H1 (cell line): ENCODE measurements at regions not wholly inside any gene's neighbourhood (a gene's known extent, or its start where the extent isn't known, plus 50 kb on each side); places are given as distances from the start of the nearest gene placed in this dataset.

ENCODE experiments used
- CTCF ChIA-PET: fragments of 300-600 bp; sonication (Branson Sonifier 250); formaldehyde crosslinking; loops from one replicate; lab custom pipeline; 2021; ENCODE audit not compliant: partially characterized antibody; lab: Charles Lee
- POLR2A ChIA-PET: fragments of 300-600 bp; sonication (Branson Sonifier 250); formaldehyde crosslinking; loops from one replicate; lab custom pipeline; 2021; ENCODE audit warnings: inconsistent platforms; ENCODE audit not compliant: partially characterized antibody; lab: Charles Lee
- DNase-seq, 2 experiments: peaks; one replicate each; pipeline versions ENCODE4 v3.0.0 to v3.0.0-alpha.2; 2010 to 2022; ENCODE audit warnings: low spot score in 2 of 2, low read depth in 1 of 2, mixed read lengths in 1 of 2
- FAIRE-seq: peaks from 2 replicates; lab custom pipeline; 2011; peaks lifted over from hg19 to GRCh38; lab: Jason Lieb, UNC
- H2AFZ ChIP-seq: 2 replicates; pipeline ENCODE4 v1.8.1; 2012; ENCODE audit warnings: low read length, inconsistent platforms
- H2AK5ac ChIP-seq: 2 replicates; pipeline ENCODE4 v1.6.1; 2013; ENCODE audit warnings: low read depth, low read length
- H2BK120ac ChIP-seq: replicated peaks from 2 replicates; pipeline ENCODE3; 2013; ENCODE audit warnings: low read depth, low read length, inconsistent platforms
- H2BK12ac ChIP-seq: 2 replicates; pipeline ENCODE4 v1.6.1; 2013; ENCODE audit warnings: low read depth, low read length
- H2BK15ac ChIP-seq: 2 replicates; pipeline ENCODE4 v1.6.1; 2013; ENCODE audit warnings: low read length
- H2BK20ac ChIP-seq: 2 replicates; pipeline ENCODE4 v1.6.1; 2013; ENCODE audit warnings: low read length
- H2BK5ac ChIP-seq: 2 replicates; pipeline ENCODE4 v1.6.1; 2013; ENCODE audit warnings: low read depth, low read length
- H3K14ac ChIP-seq: 2 replicates; pipeline ENCODE4 v1.6.1; 2013; ENCODE audit warnings: inconsistent platforms; ENCODE audit not compliant: insufficient read length
- H3K18ac ChIP-seq: 2 replicates; pipeline ENCODE4 v1.6.1; 2013; ENCODE audit warnings: low read length; ENCODE audit errors: extremely low read depth
- H3K23ac ChIP-seq: 2 replicates; pipeline ENCODE4 v1.6.1; 2013; ENCODE audit warnings: inconsistent platforms; ENCODE audit not compliant: insufficient read length
- H3K23me2 ChIP-seq: 2 replicates; pipeline ENCODE4 v1.6.1; 2013; ENCODE audit warnings: low read depth, low read length
- H3K27ac ChIP-seq: 2 replicates; pipeline ENCODE4 v1.6.1; 2011; ENCODE audit warnings: low read depth, low read length, inconsistent platforms
- H3K27me3 ChIP-seq, 4 experiments: replicated peaks in 1 of 4; 1 replicate in 1 of 4; 2 replicates in 3 of 4; pipeline versions ENCODE4 v1.6.1 to v1.8.1; 2011 to 2013; ENCODE audit warnings: low read length in 3 of 4, mild to moderate bottlenecking in 3 of 4, inconsistent platforms in 2 of 4, mixed read lengths in 2 of 4, moderate library complexity in 1 of 4; ENCODE audit not compliant: control insufficient read depth in 3 of 4, insufficient read depth in 3 of 4; ENCODE audit errors: extremely low read depth in 1 of 4
- H3K36me3 ChIP-seq, 4 experiments: 2 replicates each; pipeline versions ENCODE4 v1.6.1 to v1.8.1; 2011 to 2013; ENCODE audit warnings: mild to moderate bottlenecking in 4 of 4, low read length in 3 of 4, moderate library complexity in 2 of 4, control low read depth in 1 of 4, inconsistent platforms in 1 of 4; ENCODE audit not compliant: insufficient read depth in 4 of 4, control insufficient read depth in 2 of 4
- H3K4ac ChIP-seq: replicated peaks from 2 replicates; pipeline ENCODE3; 2013; ENCODE audit warnings: low read length, low read depth, mixed read lengths, inconsistent platforms; ENCODE audit not compliant: insufficient read length
- H3K4me1 ChIP-seq, 4 experiments: replicated peaks in 1 of 4; 1 replicate in 1 of 4; 2 replicates in 3 of 4; pipeline versions ENCODE4 v1.6.1 to v1.8.1; 2011 to 2013; ENCODE audit warnings: low read length in 3 of 4, inconsistent platforms in 2 of 4, mixed read lengths in 1 of 4; ENCODE audit not compliant: insufficient read depth in 4 of 4, control insufficient read depth in 3 of 4
- H3K4me2 ChIP-seq, 2 experiments: 2 replicates each; pipeline versions ENCODE4 v1.6.1 to v1.8.1; 2011 to 2013; ENCODE audit warnings: low read depth in 2 of 2, low read length in 2 of 2, control low read depth in 1 of 2, inconsistent platforms in 1 of 2, mild to moderate bottlenecking in 1 of 2; ENCODE audit not compliant: insufficient read depth in 1 of 2
- H3K4me3 ChIP-seq, 4 experiments: fragments of 200-600, 300-600 bp in 1 of 4; sonication (generic), shearing (Covaris generic), sonication (Bioruptor Twin) in 1 of 4; 2 replicates each; pipeline versions ENCODE4 v1.5.1 to v1.8.1; 2011 to 2016; ENCODE audit warnings: low read length in 4 of 4, low read depth in 3 of 4, control low read depth in 2 of 4, inconsistent platforms in 2 of 4, mild to moderate bottlenecking in 2 of 4, mixed read lengths in 1 of 4, moderate library complexity in 1 of 4; ENCODE audit not compliant: insufficient read depth in 2 of 4; ENCODE audit errors: extremely low read depth in 1 of 4
- H3K56ac ChIP-seq: replicated peaks from 2 replicates; pipeline ENCODE3; 2013; ENCODE audit warnings: low read depth, mild to moderate bottlenecking, mixed read lengths, low read length, inconsistent platforms; ENCODE audit not compliant: insufficient read length
- H3K79me1 ChIP-seq: 2 replicates; pipeline ENCODE4 v1.6.1; 2013; ENCODE audit warnings: low read depth, low read length, control low read depth
- H3K79me2 ChIP-seq, 2 experiments: 2 replicates each; pipeline versions ENCODE4 v1.6.1 to v1.8.1; 2012 to 2013; ENCODE audit warnings: low read length in 2 of 2, mild to moderate bottlenecking in 2 of 2, inconsistent platforms in 1 of 2; ENCODE audit not compliant: insufficient read depth in 2 of 2, control insufficient read depth in 1 of 2
- H3K9ac ChIP-seq, 4 experiments: replicated peaks in 1 of 4; 1 replicate in 1 of 4; 2 replicates in 3 of 4; pipeline versions ENCODE4 v1.6.1 to v1.8.1; 2011 to 2013; ENCODE audit warnings: low read depth in 3 of 4, low read length in 3 of 4, control low read depth in 2 of 4, mild to moderate bottlenecking in 2 of 4, moderate library complexity in 2 of 4, inconsistent platforms in 1 of 4; ENCODE audit errors: extremely low read depth in 1 of 4
- H3K9me3 ChIP-seq, 2 experiments: 2 replicates each; pipeline versions ENCODE4 v1.6.1 to v1.8.1; 2012 to 2013; ENCODE audit warnings: mild to moderate bottlenecking in 2 of 2, moderate library complexity in 2 of 2, control low read depth in 1 of 2, inconsistent platforms in 1 of 2, low read depth in 1 of 2, low read length in 1 of 2, mixed read lengths in 1 of 2; ENCODE audit not compliant: insufficient read depth in 2 of 2
- H4K20me1 ChIP-seq, 2 experiments: replicated peaks in 1 of 2; 2 replicates each; pipeline versions ENCODE3 to v1.8.1; 2011 to 2013; ENCODE audit warnings: inconsistent platforms in 2 of 2, low read length in 2 of 2, mild to moderate bottlenecking in 1 of 2; ENCODE audit not compliant: insufficient read depth in 2 of 2, control insufficient read depth in 1 of 2
- H4K5ac ChIP-seq: 2 replicates; pipeline ENCODE4 v1.6.1; 2013; ENCODE audit warnings: low read length, low read depth, mixed read lengths, inconsistent platforms; ENCODE audit not compliant: insufficient read length
- H4K8ac ChIP-seq: 2 replicates; pipeline ENCODE4 v1.8.0; 2013; ENCODE audit warnings: mild to moderate bottlenecking, moderate library complexity, low read length, inconsistent platforms; ENCODE audit not compliant: insufficient read depth; ENCODE audit errors: extremely low read depth
- H4K91ac ChIP-seq: replicated peaks from 2 replicates; pipeline ENCODE3; 2013; ENCODE audit warnings: low read length, mixed read lengths, inconsistent platforms; ENCODE audit not compliant: insufficient read length
- CBX5 ChIP-seq: fragments of 300-800, 300-1000 bp; sonication (generic); IDR thresholded peaks from 2 replicates; pipeline ENCODE4 v1.7.1; 2016; ENCODE audit warnings: antibody characterized with exemption, low read length, low read depth
- CBX8 ChIP-seq: fragments of 300-800, 300-1000 bp; sonication (generic); IDR thresholded peaks from 2 replicates; pipeline ENCODE4 v1.7.1; 2016; ENCODE audit warnings: low read depth, low read length, borderline replicate concordance
- EP300 ChIP-seq, 2 experiments: IDR thresholded peaks; 1 replicate in 1 of 2; 2 replicates in 1 of 2; pipeline ENCODE4 v1.6.1; 2011 to 2012; ENCODE audit warnings: low read depth in 2 of 2, low read length in 2 of 2, mild to moderate bottlenecking in 2 of 2, borderline replicate concordance in 1 of 2, inconsistent platforms in 1 of 2, moderate library complexity in 1 of 2
- GTF2F1 ChIP-seq: IDR thresholded peaks from 2 replicates; pipeline ENCODE4 v1.6.1; 2012; ENCODE audit warnings: low read depth, low read length, improper control_type of control experiment, borderline replicate concordance
- HDAC6 ChIP-seq: IDR thresholded peaks from one replicate; pipeline ENCODE4 v1.7.1; 2012; ENCODE audit warnings: low read depth, mild to moderate bottlenecking, inconsistent platforms, low read length, moderate library complexity
- JUN ChIP-seq: IDR thresholded peaks from 2 replicates; pipeline ENCODE4 v1.6.1; 2011; ENCODE audit warnings: low read depth, mild to moderate bottlenecking, improper control_type of control experiment, low read length
- KDM4A ChIP-seq: IDR thresholded peaks from one replicate; pipeline ENCODE4 v1.7.1; 2012; ENCODE audit warnings: low read depth, mild to moderate bottlenecking, moderate library complexity, low read length, inconsistent platforms; ENCODE audit not compliant: severe bottlenecking
- RXRA ChIP-seq: IDR thresholded peaks from 2 replicates; pipeline ENCODE4 v1.6.1; 2011; ENCODE audit warnings: low read depth, mild to moderate bottlenecking, low read length, moderate library complexity; ENCODE audit not compliant: insufficient read depth
- SIRT6 ChIP-seq: IDR thresholded peaks from one replicate; pipeline ENCODE4 v1.7.1; 2012; ENCODE audit warnings: low read length, inconsistent platforms
- SIX5 ChIP-seq: IDR thresholded peaks from 2 replicates; pipeline ENCODE4 v1.6.1; 2011; ENCODE audit warnings: mild to moderate bottlenecking, low read depth, low read length
- SRF ChIP-seq: IDR thresholded peaks from 2 replicates; pipeline ENCODE4 v1.6.1; 2011; ENCODE audit warnings: mild to moderate bottlenecking, low read depth, low read length, moderate library complexity
- SUZ12 ChIP-seq: fragments of 200-600 bp; sonication (generic); IDR thresholded peaks from 2 replicates; pipeline ENCODE4 v1.6.1; 2012; ENCODE audit warnings: mild to moderate bottlenecking, inconsistent platforms, low read length, moderate library complexity, mixed read lengths
- YY1 ChIP-seq: IDR thresholded peaks from 2 replicates; pipeline ENCODE4 v1.6.1; 2011; ENCODE audit warnings: low read depth, mild to moderate bottlenecking, low read length
- whole genome bisulfite sequencing, 2 experiments: shearing (Covaris generic) in 1 of 2; methylation state at CpG; one replicate each; pipeline versions ENCODE4 v1.1.6 to v1.1.7; 2013 to 2015; ENCODE audit warnings: low lambda C conversion rate in 2 of 2, mixed read lengths in 2 of 2, inconsistent platforms in 1 of 2, low coverage in 1 of 2, missing lambda C conversion rate in 1 of 2; ENCODE audit not compliant: insufficient replicate concordance in 2 of 2, insufficient coverage in 1 of 2, insufficient read length in 1 of 2; ENCODE audit errors: extremely low coverage in 1 of 2, missing lambda C conversion rate in 1 of 2; 5-methylcytosine and 5-hydroxymethylcytosine counted together

DNA sequence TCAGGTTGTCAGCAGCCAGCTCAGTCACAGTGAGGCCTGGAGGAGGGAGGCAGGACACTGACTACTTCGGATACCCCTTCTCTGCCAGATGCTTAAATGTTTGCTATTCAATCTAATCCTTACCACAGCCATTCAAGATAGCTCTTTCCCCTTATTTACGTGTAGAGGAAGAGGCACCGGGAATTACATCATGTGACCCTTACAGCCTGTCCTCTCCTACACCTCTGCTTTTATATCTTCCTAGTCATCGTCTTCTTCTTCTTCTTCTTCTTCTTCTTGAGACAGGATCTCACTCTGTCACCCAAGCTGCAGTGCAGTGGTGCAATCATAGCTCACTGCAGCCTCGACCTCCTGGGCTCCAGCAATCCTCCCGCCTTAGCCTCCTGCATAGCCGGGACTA is 148.1 kb upstream of the NEDD9 start:
- Histone ChIP-seq H2AK5ac (no peak overlapping the region), H4K91ac (no peak overlapping the region), H4K20me1 (no peaks in the 10 kb centered on the region), H3K9ac (no peak overlapping the region), H3K23me2 (no peaks in the 10 kb centered on the region; the same call in 1 of the 2 replicates), H3K18ac (no peak overlapping the region), H4K8ac (no peak overlapping the region), H3K4me2 (no peak overlapping the region), H3K56ac (no peak overlapping the region), H2BK12ac (no peak overlapping the region), H3K27me3 (no peaks in the 10 kb centered on the region), H2BK15ac (no peak overlapping the region), H3K23ac (no peak overlapping the region), H4K5ac (no peak overlapping the region), H3K9me3 (peaks cover 0 to 6% of the 10 kb centered on the region in 2 experiments; a peak in 1 of 4 replicates), H3K4ac (no peak overlapping the region), H2AFZ (no peak overlapping the region), H3K79me1 (no peaks in the 10 kb centered on the region), H3K36me3 (no peaks in the 10 kb centered on the region), H3K79me2 (no peaks in the 10 kb centered on the region), H2BK120ac (no peak overlapping the region), H3K4me3 (no peak overlapping the region), H3K4me1 (no peaks in the 10 kb centered on the region), H3K14ac (no peak overlapping the region), H3K27ac (no peak overlapping the region), H2BK20ac (no peak overlapping the region), H2BK5ac (no peak overlapping the region)
- TF ChIP-seq SIX5 (no peak), SIRT6 (no peak), RXRA (no peak), SRF (no peak), YY1 (no peak), SUZ12 (no peak), CBX5 (no peak), CBX8 (no peak), GTF2F1 (no peak), KDM4A (no peak), EP300 (IDR thresholded peaks at IDR 0.05; ENCODE audit: borderline replicate concordance in 1 of 2, low read depth in 2 of 2, low read length in 2 of 2) (no peak), JUN (no peak), HDAC6 (no peak)
- ChIA-PET CTCF (interaction anchor here (0.6 to 2.3 kb wide), 3 partner anchors 18 to 208 kb away, joined by 3 to 6 read pairs (median 3); no protein-coding TSS in a partner anchor), POLR2A (no interaction called here)
- WGBS, 2 experiments: 88% methylated on average over 7 of the region's 7 CpGs; no CpG with 5 or more reads in 1 of the 2 experiments
- DNase-seq (no peak), FAIRE-seq (no peak)
